ENCODE measurements at regions not wholly inside any gene's neighbourhood (a gene's known extent, or its start where the extent isn't known, plus 50 kb on each side); places are given as distances from the start of the nearest gene placed in this dataset.

GRCh38 chr2:34486965-34487364, 887.9 kb upstream of the FAM98A start:
- no peaks in the 10 kb centered on the region for H3K9me3 ChIP-seq (replicated peaks)
- H3K36me3 ChIP-seq, result no peaks in the 10 kb centered on the region
- no peak overlapping the region for H3K4me3 ChIP-seq
- intact Hi-C loops (cut with micrococcal nuclease), result no loop called here
- H3K4me1 ChIP-seq, result no peaks in the 10 kb centered on the region
- DNase-seq, result no peak
- TF ChIP-seq, protein P1, sequence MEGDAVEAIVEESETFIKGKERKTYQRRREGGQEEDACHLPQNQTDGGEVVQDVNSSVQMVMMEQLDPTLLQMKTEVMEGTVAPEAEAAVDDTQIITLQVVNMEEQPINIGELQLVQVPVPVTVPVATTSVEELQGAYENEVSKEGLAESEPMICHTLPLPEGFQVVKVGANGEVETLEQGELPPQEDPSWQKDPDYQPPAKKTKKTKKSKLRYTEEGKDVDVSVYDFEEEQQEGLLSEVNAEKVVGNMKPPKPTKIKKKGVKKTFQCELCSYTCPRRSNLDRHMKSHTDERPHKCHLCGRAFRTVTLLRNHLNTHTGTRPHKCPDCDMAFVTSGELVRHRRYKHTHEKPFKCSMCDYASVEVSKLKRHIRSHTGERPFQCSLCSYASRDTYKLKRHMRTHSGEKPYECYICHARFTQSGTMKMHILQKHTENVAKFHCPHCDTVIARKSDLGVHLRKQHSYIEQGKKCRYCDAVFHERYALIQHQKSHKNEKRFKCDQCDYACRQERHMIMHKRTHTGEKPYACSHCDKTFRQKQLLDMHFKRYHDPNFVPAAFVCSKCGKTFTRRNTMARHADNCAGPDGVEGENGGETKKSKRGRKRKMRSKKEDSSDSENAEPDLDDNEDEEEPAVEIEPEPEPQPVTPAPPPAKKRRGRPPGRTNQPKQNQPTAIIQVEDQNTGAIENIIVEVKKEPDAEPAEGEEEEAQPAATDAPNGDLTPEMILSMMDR (IDR thresholded peaks at IDR 0.05; ENCODE audit: borderline replicate concordance), result no peak
- no peaks in the 10 kb centered on the region for H3K27me3 ChIP-seq (ENCODE audit: low read depth)
- H3K27ac ChIP-seq (replicated peaks), result no peak overlapping the region

DNA sequence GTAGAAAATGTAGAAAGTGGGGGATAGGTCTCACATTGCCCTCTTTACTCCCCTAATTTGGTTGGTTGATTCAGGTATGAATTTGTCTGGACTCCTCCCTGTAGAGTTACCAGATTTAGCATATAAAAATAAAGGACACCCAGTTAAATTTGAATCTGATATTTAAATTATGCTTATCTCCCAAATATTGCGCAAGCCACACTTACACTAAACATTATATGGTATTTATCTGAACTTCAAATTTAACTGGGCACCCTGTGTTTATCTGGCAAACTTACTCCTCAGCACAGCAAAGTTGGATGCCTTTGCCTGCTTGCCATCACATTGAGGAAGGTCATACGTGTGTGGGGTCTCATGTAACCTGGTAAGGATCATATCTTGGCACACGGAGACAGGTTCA, 882.4 kb upstream of the FAM98A start:
- H3K36me3 ChIP-seq, result no peaks in the 10 kb centered on the region
- no peak for DNase-seq
- H3K27ac ChIP-seq (replicated peaks), result no peak overlapping the region
- H3K9me3 ChIP-seq (replicated peaks), result no peaks in the 10 kb centered on the region
- no peak overlapping the region for H3K4me3 ChIP-seq
- TF ChIP-seq, protein P1 (IDR thresholded peaks at IDR 0.05; ENCODE audit: borderline replicate concordance), result no peak
- H3K27me3 ChIP-seq (ENCODE audit: low read depth), result no peaks in the 10 kb centered on the region
- H3K4me1 ChIP-seq, result no peaks in the 10 kb centered on the region
- intact Hi-C loops (cut with micrococcal nuclease), result no loop called here

DNA sequence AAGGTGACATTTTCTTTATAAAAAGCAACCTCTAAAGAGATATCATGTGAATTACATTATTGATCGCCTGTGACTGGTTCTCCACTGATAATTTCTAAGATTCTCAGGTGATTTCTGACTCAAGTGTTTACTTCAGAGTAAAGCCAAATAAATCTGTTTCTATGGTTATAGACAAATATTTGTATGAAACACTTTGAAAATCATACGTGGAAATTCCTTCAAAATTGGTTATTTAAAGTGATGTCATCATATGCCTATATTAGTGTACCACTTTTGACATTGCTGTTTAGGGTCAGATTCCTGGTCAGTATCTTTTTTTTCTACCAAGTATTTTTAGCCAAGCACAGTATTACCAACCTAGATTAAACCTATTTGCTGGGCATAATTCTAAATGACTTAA, 881.3 kb upstream of the FAM98A start:
- Histone ChIP-seq H3K27ac (replicated peaks) (no peak overlapping the region), H3K27me3 (ENCODE audit: low read depth) (no peaks in the 10 kb centered on the region), H3K4me3 (no peak overlapping the region), H3K4me1 (no peaks in the 10 kb centered on the region), H3K9me3 (replicated peaks) (no peaks in the 10 kb centered on the region), H3K36me3 (no peaks in the 10 kb centered on the region)
- no peak for DNase-seq
- intact Hi-C loops (cut with micrococcal nuclease), result no loop called here
- TF ChIP-seq, protein P1 (IDR thresholded peaks at IDR 0.05; ENCODE audit: borderline replicate concordance), result no peak

- no peaks in the 10 kb centered on the region for H3K27me3 ChIP-seq (ENCODE audit: low read depth)
- intact Hi-C loops (cut with micrococcal nuclease), result no loop called here
- peaks cover 2% of the 10 kb centered on the region for H3K9me3 ChIP-seq (replicated peaks)
- no peaks in the 10 kb centered on the region for H3K36me3 ChIP-seq
- DNase-seq, result no peak
- H3K4me3 ChIP-seq, result no peak overlapping the region
- TF ChIP-seq, protein P1 (IDR thresholded peaks at IDR 0.05; ENCODE audit: borderline replicate concordance), result no peak
- H3K27ac ChIP-seq (replicated peaks), result no peak overlapping the region
- no peaks in the 10 kb centered on the region for H3K4me1 ChIP-seq
Measured at GRCh38 chr2:34475156-34475555, 876.1 kb upstream of the FAM98A start.

- TF ChIP-seq, protein P1 (IDR thresholded peaks at IDR 0.05; ENCODE audit: borderline replicate concordance), result no peak
- DNase-seq, result no peak
- no peak overlapping the region for H3K27ac ChIP-seq (replicated peaks)
- H3K4me1 ChIP-seq, result no peaks in the 10 kb centered on the region
- intact Hi-C loops (cut with micrococcal nuclease), result no loop called here
- H3K4me3 ChIP-seq, result no peak overlapping the region
- H3K27me3 ChIP-seq (ENCODE audit: low read depth), result no peaks in the 10 kb centered on the region
- H3K9me3 ChIP-seq (replicated peaks), result peaks cover 2% of the 10 kb centered on the region
- H3K36me3 ChIP-seq, result no peaks in the 10 kb centered on the region
Measured at GRCh38 chr2:34474646-34475045, 875.5 kb upstream of the FAM98A start.

GRCh38 chr2:34447097-34447496, 848.0 kb upstream of the FAM98A start:
- no peak for DNase-seq
- Histone ChIP-seq H3K4me1 (no peaks in the 10 kb centered on the region), H3K27ac (replicated peaks) (no peak overlapping the region), H3K27me3 (ENCODE audit: low read depth) (no peaks in the 10 kb centered on the region), H3K9me3 (replicated peaks) (peaks cover 27% of the 10 kb centered on the region), H3K36me3 (no peaks in the 10 kb centered on the region), H3K4me3 (no peak overlapping the region)
- TF ChIP-seq, protein P1 (IDR thresholded peaks at IDR 0.05; ENCODE audit: borderline replicate concordance), result no peak
- intact Hi-C loops (cut with micrococcal nuclease), result no loop called here

Measured in left ventricle myocardium inferior (tissue), 1 donor.